SU-DHL-6 (cell line): ENCODE measurements at regions not wholly inside any gene's neighbourhood (a gene's known extent, or its start where the extent isn't known, plus 50 kb on each side); places are given as distances from the start of the nearest gene placed in this dataset.
"Not testable (repeated sequence)": the region's sequence is repeated elsewhere in the genome, so short reads cannot be mapped to it uniquely, and the experiment has no call there.

Experiments used
- CTCF ChIP-seq: fragments of 200-600 bp; sonication (generic); IDR thresholded peaks from one replicate; pipeline ENCODE4 v1.5.1; 2017; ENCODE audit warnings: antibody characterized with exemption, mild to moderate bottlenecking, low read length, moderate library complexity; ENCODE audit not compliant: insufficient read depth, poor library complexity, severe bottlenecking
- EZH2phosphoT487 ChIP-seq: fragments of 200-600 bp; sonication (generic), shearing (Covaris generic); conservative IDR thresholded peaks from 2 replicates; pipeline ENCODE4 v1.6.1; 2018; ENCODE audit warnings: mild to moderate bottlenecking, antibody characterized with exemption, low read length, moderate library complexity, mixed read lengths

GRCh38 chr6:6745637-6746332 lies 157.3 kb downstream of the LY86 start:
- TF ChIP-seq CTCF, EZH2phosphoT487: not testable (repeated sequence)
